ENCODE measurements at regions not wholly inside any gene's neighbourhood (a gene's known extent, or its start where the extent isn't known, plus 50 kb on each side); places are given as distances from the start of the nearest gene placed in this dataset.
"Not testable (repeated sequence)": the region's sequence is repeated elsewhere in the genome, so short reads cannot be mapped to it uniquely, and the experiment has no call there.

- Histone ChIP-seq H3K4me1 (no peaks in the 10 kb centered on the region), H3K36me3 (no peaks in the 10 kb centered on the region), H3K4me2 (no peak overlapping the region), H3K4me3 (no peak overlapping the region), H3K27me3 (no peaks in the 10 kb centered on the region), H3K9ac (no peak overlapping the region), H2AFZ (replicated peaks) (no peak overlapping the region), H3F3A (ENCODE audit: low read depth) (no peaks in the 10 kb centered on the region), H3K79me2 (ENCODE audit: low read depth) (no peaks in the 10 kb centered on the region), H4K20me1 (ENCODE audit: low read depth) (no peaks in the 10 kb centered on the region), H3K27ac (no peak overlapping the region), H3K9me3 (ENCODE audit: low read depth) (no peaks in the 10 kb centered on the region)
- no peaks in the 10 kb centered on the region for H3K4me1 Mint-ChIP-seq
- peaks cover 5% of the 10 kb centered on the region for H3K9me3 Mint-ChIP-seq
- H3K4me3 Mint-ChIP-seq = no peak overlapping the region
- no peak overlapping the region for H3K27ac Mint-ChIP-seq
- no peaks in the 10 kb centered on the region for H3K36me3 Mint-ChIP-seq
- DNase-seq (ENCODE audit: low spot score) = no peak
- peaks cover 8% of the 10 kb centered on the region for H3K27me3 Mint-ChIP-seq (ENCODE audit: insufficient read depth, low read depth)
- TF ChIP-seq CTCF (IDR thresholded peaks at IDR 0.05) (no peak), EZH2phosphoT487 (IDR thresholded peaks at IDR 0.05) (no peak), EZH2 (IDR thresholded peaks at IDR 0.05) (no peak)
Measured at GRCh38 chr18:42548493-42548892, 567.0 kb downstream of the RIT2 start.

DNA sequence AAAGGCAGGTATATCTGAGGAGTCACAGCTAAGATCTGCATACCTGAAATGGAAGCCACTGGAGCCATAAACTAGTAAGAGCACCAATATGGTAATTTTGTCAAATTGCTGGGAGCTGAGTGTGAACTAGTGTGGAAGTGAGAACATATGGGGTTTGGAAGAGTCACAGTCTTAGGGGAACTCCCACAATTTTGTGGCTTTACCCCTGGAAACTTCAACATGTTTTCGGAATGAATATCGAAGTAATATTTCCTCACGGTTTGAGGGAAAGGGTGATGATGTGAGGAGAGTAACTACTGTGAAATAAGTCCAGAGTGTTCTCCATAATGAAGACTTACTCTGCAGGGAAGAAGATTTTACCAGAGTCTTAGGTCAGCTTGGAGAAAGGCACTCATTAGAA lies 565.9 kb downstream of the RIT2 start:
- H3K4me1 Mint-ChIP-seq = no peaks in the 10 kb centered on the region
- Histone ChIP-seq H3K4me3 (no peak overlapping the region), H3K79me2 (ENCODE audit: low read depth) (no peaks in the 10 kb centered on the region), H3K9me3 (ENCODE audit: low read depth) (no peaks in the 10 kb centered on the region), H3K27ac (no peak overlapping the region), H3K4me1 (no peaks in the 10 kb centered on the region), H2AFZ (replicated peaks) (no peak overlapping the region), H3K36me3 (no peaks in the 10 kb centered on the region), H3K4me2 (no peak overlapping the region), H3K9ac (no peak overlapping the region), H3K27me3 (no peaks in the 10 kb centered on the region), H4K20me1 (ENCODE audit: low read depth) (no peaks in the 10 kb centered on the region), H3F3A (ENCODE audit: low read depth) (no peaks in the 10 kb centered on the region)
- DNase-seq (ENCODE audit: low spot score) = no peak
- peaks cover 8% of the 10 kb centered on the region for H3K27me3 Mint-ChIP-seq (ENCODE audit: insufficient read depth, low read depth)
- peaks cover 5% of the 10 kb centered on the region for H3K9me3 Mint-ChIP-seq
- no peak overlapping the region for H3K27ac Mint-ChIP-seq
- H3K36me3 Mint-ChIP-seq = no peaks in the 10 kb centered on the region
- H3K4me3 Mint-ChIP-seq = no peak overlapping the region
- TF ChIP-seq EZH2phosphoT487 (IDR thresholded peaks at IDR 0.05) = no peak
- TF ChIP-seq EZH2 (IDR thresholded peaks at IDR 0.05) = no peak
- TF ChIP-seq CTCF (IDR thresholded peaks at IDR 0.05) = no peak

DNA sequence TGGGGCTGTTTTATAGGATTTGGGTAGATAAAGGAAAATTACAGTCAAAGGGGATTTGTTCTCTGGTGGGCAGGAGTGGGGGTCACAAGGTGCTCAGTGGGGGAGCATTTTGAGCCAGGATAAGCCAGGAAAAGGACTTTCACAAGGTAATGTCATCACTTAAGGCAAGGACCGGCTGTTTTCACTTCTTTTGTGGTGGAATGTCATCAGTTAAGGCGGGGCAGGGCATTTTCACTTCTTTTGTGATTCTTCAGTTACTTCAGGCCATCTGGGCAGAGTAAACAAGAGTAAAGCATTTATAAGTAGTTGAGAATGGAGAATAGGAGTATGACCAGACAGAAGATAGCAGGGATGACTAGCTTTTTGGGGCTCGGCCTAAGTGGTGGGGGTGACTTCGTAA lies 562.9 kb downstream of the RIT2 start:
- not testable (repeated sequence) for H3K27me3 ChIP-seq; H3K27me3 Mint-ChIP-seq (ENCODE audit: insufficient read depth, low read depth); H3K4me3 ChIP-seq; H3F3A ChIP-seq (ENCODE audit: low read depth); DNase-seq (ENCODE audit: low spot score); H4K20me1 ChIP-seq (ENCODE audit: low read depth); H3K4me1 Mint-ChIP-seq; H3K9me3 Mint-ChIP-seq; H3K9ac ChIP-seq; H3K36me3 Mint-ChIP-seq; H2AFZ ChIP-seq (replicated peaks); H3K79me2 ChIP-seq (ENCODE audit: low read depth); H3K27ac ChIP-seq; H3K4me2 ChIP-seq; H3K4me1 ChIP-seq; H3K27ac Mint-ChIP-seq; H3K9me3 ChIP-seq (ENCODE audit: low read depth); H3K36me3 ChIP-seq; H3K4me3 Mint-ChIP-seq

- no peak for DNase-seq (ENCODE audit: low spot score)
- Mint-ChIP-seq H3K4me3 (no peak overlapping the region), H3K27ac (no peak overlapping the region), H3K36me3 (no peaks in the 10 kb centered on the region), H3K27me3 (ENCODE audit: insufficient read depth, low read depth) (peaks cover 4% of the 10 kb centered on the region), H3K4me1 (peaks cover 9% of the 10 kb centered on the region), H3K9me3 (no peaks in the 10 kb centered on the region)
- Histone ChIP-seq H3F3A (ENCODE audit: low read depth) (no peaks in the 10 kb centered on the region), H3K27ac (no peak overlapping the region), H3K9ac (no peak overlapping the region), H3K4me2 (no peak overlapping the region), H3K27me3 (no peaks in the 10 kb centered on the region), H3K4me1 (no peaks in the 10 kb centered on the region), H3K4me3 (no peak overlapping the region), H2AFZ (replicated peaks) (no peak overlapping the region), H3K9me3 (ENCODE audit: low read depth) (no peaks in the 10 kb centered on the region), H3K79me2 (ENCODE audit: low read depth) (no peaks in the 10 kb centered on the region), H3K36me3 (no peaks in the 10 kb centered on the region), H4K20me1 (ENCODE audit: low read depth) (no peaks in the 10 kb centered on the region)
- TF ChIP-seq CTCF (IDR thresholded peaks at IDR 0.05) (no peak), EZH2 (IDR thresholded peaks at IDR 0.05) (no peak), EZH2phosphoT487 (IDR thresholded peaks at IDR 0.05) (no peak)
Measured at GRCh38 chr18:42559069-42559690, 556.3 kb downstream of the RIT2 start.

Measured in neural progenitor cell (in vitro differentiated cells).